H1 (cell line): ENCODE measurements at regions not wholly inside any gene's neighbourhood (a gene's known extent, or its start where the extent isn't known, plus 50 kb on each side); places are given as distances from the start of the nearest gene placed in this dataset.

ENCODE experiments used
- CTCF ChIA-PET: fragments of 300-600 bp; sonication (Branson Sonifier 250); formaldehyde crosslinking; loops from one replicate; lab custom pipeline; 2021; ENCODE audit not compliant: partially characterized antibody; lab: Charles Lee
- POLR2A ChIA-PET: fragments of 300-600 bp; sonication (Branson Sonifier 250); formaldehyde crosslinking; loops from one replicate; lab custom pipeline; 2021; ENCODE audit warnings: inconsistent platforms; ENCODE audit not compliant: partially characterized antibody; lab: Charles Lee
- DNase-seq, 2 experiments: peaks; one replicate each; pipeline versions ENCODE4 v3.0.0 to v3.0.0-alpha.2; 2010 to 2022; ENCODE audit warnings: low spot score in 2 of 2, low read depth in 1 of 2, mixed read lengths in 1 of 2
- FAIRE-seq: peaks from 2 replicates; lab custom pipeline; 2011; peaks lifted over from hg19 to GRCh38; lab: Jason Lieb, UNC
- H2AFZ ChIP-seq: 2 replicates; pipeline ENCODE4 v1.8.1; 2012; ENCODE audit warnings: low read length, inconsistent platforms
- H2AK5ac ChIP-seq: 2 replicates; pipeline ENCODE4 v1.6.1; 2013; ENCODE audit warnings: low read depth, low read length
- H2BK120ac ChIP-seq: replicated peaks from 2 replicates; pipeline ENCODE3; 2013; ENCODE audit warnings: low read depth, low read length, inconsistent platforms
- H2BK12ac ChIP-seq: 2 replicates; pipeline ENCODE4 v1.6.1; 2013; ENCODE audit warnings: low read depth, low read length
- H2BK15ac ChIP-seq: 2 replicates; pipeline ENCODE4 v1.6.1; 2013; ENCODE audit warnings: low read length
- H2BK20ac ChIP-seq: 2 replicates; pipeline ENCODE4 v1.6.1; 2013; ENCODE audit warnings: low read length
- H2BK5ac ChIP-seq: 2 replicates; pipeline ENCODE4 v1.6.1; 2013; ENCODE audit warnings: low read depth, low read length
- H3K14ac ChIP-seq: 2 replicates; pipeline ENCODE4 v1.6.1; 2013; ENCODE audit warnings: inconsistent platforms; ENCODE audit not compliant: insufficient read length
- H3K18ac ChIP-seq: 2 replicates; pipeline ENCODE4 v1.6.1; 2013; ENCODE audit warnings: low read length; ENCODE audit errors: extremely low read depth
- H3K23ac ChIP-seq: 2 replicates; pipeline ENCODE4 v1.6.1; 2013; ENCODE audit warnings: inconsistent platforms; ENCODE audit not compliant: insufficient read length
- H3K23me2 ChIP-seq: 2 replicates; pipeline ENCODE4 v1.6.1; 2013; ENCODE audit warnings: low read depth, low read length
- H3K27ac ChIP-seq: 2 replicates; pipeline ENCODE4 v1.6.1; 2011; ENCODE audit warnings: low read depth, low read length, inconsistent platforms
- H3K27me3 ChIP-seq, 4 experiments: replicated peaks in 1 of 4; 1 replicate in 1 of 4; 2 replicates in 3 of 4; pipeline versions ENCODE4 v1.6.1 to v1.8.1; 2011 to 2013; ENCODE audit warnings: low read length in 3 of 4, mild to moderate bottlenecking in 3 of 4, inconsistent platforms in 2 of 4, mixed read lengths in 2 of 4, moderate library complexity in 1 of 4; ENCODE audit not compliant: control insufficient read depth in 3 of 4, insufficient read depth in 3 of 4; ENCODE audit errors: extremely low read depth in 1 of 4
- H3K36me3 ChIP-seq, 4 experiments: 2 replicates each; pipeline versions ENCODE4 v1.6.1 to v1.8.1; 2011 to 2013; ENCODE audit warnings: mild to moderate bottlenecking in 4 of 4, low read length in 3 of 4, moderate library complexity in 2 of 4, control low read depth in 1 of 4, inconsistent platforms in 1 of 4; ENCODE audit not compliant: insufficient read depth in 4 of 4, control insufficient read depth in 2 of 4
- H3K4ac ChIP-seq: replicated peaks from 2 replicates; pipeline ENCODE3; 2013; ENCODE audit warnings: low read length, low read depth, mixed read lengths, inconsistent platforms; ENCODE audit not compliant: insufficient read length
- H3K4me1 ChIP-seq, 4 experiments: replicated peaks in 1 of 4; 1 replicate in 1 of 4; 2 replicates in 3 of 4; pipeline versions ENCODE4 v1.6.1 to v1.8.1; 2011 to 2013; ENCODE audit warnings: low read length in 3 of 4, inconsistent platforms in 2 of 4, mixed read lengths in 1 of 4; ENCODE audit not compliant: insufficient read depth in 4 of 4, control insufficient read depth in 3 of 4
- H3K4me2 ChIP-seq, 2 experiments: 2 replicates each; pipeline versions ENCODE4 v1.6.1 to v1.8.1; 2011 to 2013; ENCODE audit warnings: low read depth in 2 of 2, low read length in 2 of 2, control low read depth in 1 of 2, inconsistent platforms in 1 of 2, mild to moderate bottlenecking in 1 of 2; ENCODE audit not compliant: insufficient read depth in 1 of 2
- H3K4me3 ChIP-seq, 4 experiments: fragments of 200-600, 300-600 bp in 1 of 4; sonication (generic), shearing (Covaris generic), sonication (Bioruptor Twin) in 1 of 4; 2 replicates each; pipeline versions ENCODE4 v1.5.1 to v1.8.1; 2011 to 2016; ENCODE audit warnings: low read length in 4 of 4, low read depth in 3 of 4, control low read depth in 2 of 4, inconsistent platforms in 2 of 4, mild to moderate bottlenecking in 2 of 4, mixed read lengths in 1 of 4, moderate library complexity in 1 of 4; ENCODE audit not compliant: insufficient read depth in 2 of 4; ENCODE audit errors: extremely low read depth in 1 of 4
- H3K56ac ChIP-seq: replicated peaks from 2 replicates; pipeline ENCODE3; 2013; ENCODE audit warnings: low read depth, mild to moderate bottlenecking, mixed read lengths, low read length, inconsistent platforms; ENCODE audit not compliant: insufficient read length
- H3K79me1 ChIP-seq: 2 replicates; pipeline ENCODE4 v1.6.1; 2013; ENCODE audit warnings: low read depth, low read length, control low read depth
- H3K79me2 ChIP-seq, 2 experiments: 2 replicates each; pipeline versions ENCODE4 v1.6.1 to v1.8.1; 2012 to 2013; ENCODE audit warnings: low read length in 2 of 2, mild to moderate bottlenecking in 2 of 2, inconsistent platforms in 1 of 2; ENCODE audit not compliant: insufficient read depth in 2 of 2, control insufficient read depth in 1 of 2
- H3K9ac ChIP-seq, 4 experiments: replicated peaks in 1 of 4; 1 replicate in 1 of 4; 2 replicates in 3 of 4; pipeline versions ENCODE4 v1.6.1 to v1.8.1; 2011 to 2013; ENCODE audit warnings: low read depth in 3 of 4, low read length in 3 of 4, control low read depth in 2 of 4, mild to moderate bottlenecking in 2 of 4, moderate library complexity in 2 of 4, inconsistent platforms in 1 of 4; ENCODE audit errors: extremely low read depth in 1 of 4
- H3K9me3 ChIP-seq, 2 experiments: 2 replicates each; pipeline versions ENCODE4 v1.6.1 to v1.8.1; 2012 to 2013; ENCODE audit warnings: mild to moderate bottlenecking in 2 of 2, moderate library complexity in 2 of 2, control low read depth in 1 of 2, inconsistent platforms in 1 of 2, low read depth in 1 of 2, low read length in 1 of 2, mixed read lengths in 1 of 2; ENCODE audit not compliant: insufficient read depth in 2 of 2
- H4K20me1 ChIP-seq, 2 experiments: replicated peaks in 1 of 2; 2 replicates each; pipeline versions ENCODE3 to v1.8.1; 2011 to 2013; ENCODE audit warnings: inconsistent platforms in 2 of 2, low read length in 2 of 2, mild to moderate bottlenecking in 1 of 2; ENCODE audit not compliant: insufficient read depth in 2 of 2, control insufficient read depth in 1 of 2
- H4K5ac ChIP-seq: 2 replicates; pipeline ENCODE4 v1.6.1; 2013; ENCODE audit warnings: low read length, low read depth, mixed read lengths, inconsistent platforms; ENCODE audit not compliant: insufficient read length
- H4K8ac ChIP-seq: 2 replicates; pipeline ENCODE4 v1.8.0; 2013; ENCODE audit warnings: mild to moderate bottlenecking, moderate library complexity, low read length, inconsistent platforms; ENCODE audit not compliant: insufficient read depth; ENCODE audit errors: extremely low read depth
- H4K91ac ChIP-seq: replicated peaks from 2 replicates; pipeline ENCODE3; 2013; ENCODE audit warnings: low read length, mixed read lengths, inconsistent platforms; ENCODE audit not compliant: insufficient read length
- ASH2L ChIP-seq: fragments of 200-600, 300-600 bp; sonication (generic); IDR thresholded peaks from one replicate; pipeline ENCODE4 v1.7.1; 2017; ENCODE audit warnings: low read length
- BACH1 ChIP-seq: IDR thresholded peaks from 2 replicates; pipeline ENCODE4 v1.6.1; 2012; ENCODE audit warnings: low read length, improper control_type of control experiment
- CHD1 ChIP-seq: IDR thresholded peaks from 2 replicates; pipeline ENCODE4 v1.6.1; 2012; ENCODE audit warnings: low read depth, low read length, improper control_type of control experiment
- CREB1 ChIP-seq: IDR thresholded peaks from 2 replicates; pipeline ENCODE4 v1.6.1; 2012; ENCODE audit warnings: inconsistent platforms
- FOSL1 ChIP-seq: IDR thresholded peaks from 2 replicates; pipeline ENCODE4 v1.6.1; 2011; ENCODE audit warnings: mild to moderate bottlenecking, low read depth, low read length, moderate library complexity; ENCODE audit not compliant: insufficient read depth
- GTF2F1 ChIP-seq: IDR thresholded peaks from 2 replicates; pipeline ENCODE4 v1.6.1; 2012; ENCODE audit warnings: low read depth, low read length, improper control_type of control experiment, borderline replicate concordance
- KDM4A ChIP-seq: IDR thresholded peaks from one replicate; pipeline ENCODE4 v1.7.1; 2012; ENCODE audit warnings: low read depth, mild to moderate bottlenecking, moderate library complexity, low read length, inconsistent platforms; ENCODE audit not compliant: severe bottlenecking
- NRF1 ChIP-seq: IDR thresholded peaks from 2 replicates; pipeline ENCODE4 v1.6.1; 2011; ENCODE audit warnings: mild to moderate bottlenecking, low read depth, low read length, improper control_type of control experiment
- RXRA ChIP-seq: IDR thresholded peaks from 2 replicates; pipeline ENCODE4 v1.6.1; 2011; ENCODE audit warnings: low read depth, mild to moderate bottlenecking, low read length, moderate library complexity; ENCODE audit not compliant: insufficient read depth
- SP4 ChIP-seq: IDR thresholded peaks from 2 replicates; pipeline ENCODE4 v1.6.1; 2012; ENCODE audit warnings: low read length, inconsistent platforms
- TEAD4 ChIP-seq: IDR thresholded peaks from 2 replicates; pipeline ENCODE4 v1.6.1; 2012; ENCODE audit warnings: low read depth, low read length, inconsistent platforms, mixed read lengths
- WGBS, 2 experiments: shearing (Covaris generic) in 1 of 2; methylation state at CpG; one replicate each; pipeline versions ENCODE4 v1.1.6 to v1.1.7; 2013 to 2015; ENCODE audit warnings: low lambda C conversion rate in 2 of 2, mixed read lengths in 2 of 2, inconsistent platforms in 1 of 2, low coverage in 1 of 2, missing lambda C conversion rate in 1 of 2; ENCODE audit not compliant: insufficient replicate concordance in 2 of 2, insufficient coverage in 1 of 2, insufficient read length in 1 of 2; ENCODE audit errors: extremely low coverage in 1 of 2, missing lambda C conversion rate in 1 of 2; 5-methylcytosine and 5-hydroxymethylcytosine counted together

DNA sequence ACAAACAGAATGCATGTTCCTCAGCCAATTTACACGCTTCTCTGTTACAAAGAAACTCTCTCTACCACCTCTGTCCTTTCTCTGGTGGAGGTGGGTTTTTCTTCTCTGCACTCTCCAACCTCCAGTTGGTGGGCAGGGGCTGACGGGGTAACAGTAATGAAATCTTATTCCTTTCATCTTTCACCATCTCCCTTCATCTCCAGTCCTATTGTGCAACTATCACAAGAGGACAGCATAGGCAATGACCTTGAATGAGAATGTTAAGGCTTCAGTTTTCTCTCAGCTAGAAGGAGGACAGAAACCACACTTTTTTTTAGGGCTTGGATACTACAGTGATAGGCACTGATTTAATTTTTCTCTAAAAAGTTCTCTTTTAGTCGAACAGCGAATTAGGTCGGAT, 81.7 kb upstream of the NEUROD1 start:
- Histone ChIP-seq H3K4ac (no peak overlapping the region), H3K9me3 (no peaks in the 10 kb centered on the region), H2BK5ac (no peak overlapping the region), H3K23ac (no peak overlapping the region), H2BK20ac (no peak overlapping the region), H2BK15ac (no peak overlapping the region), H2AK5ac (no peak overlapping the region), H3K23me2 (no peaks in the 10 kb centered on the region), H3K4me2 (no peak overlapping the region), H2BK12ac (no peak overlapping the region), H2BK120ac (no peak overlapping the region), H3K9ac (no peak overlapping the region), H3K4me3 (no peak overlapping the region), H3K36me3 (no peaks in the 10 kb centered on the region), H3K14ac (no peak overlapping the region), H3K27me3 (no peaks in the 10 kb centered on the region), H2AFZ (no peak overlapping the region), H4K91ac (no peak overlapping the region), H4K20me1 (no peaks in the 10 kb centered on the region), H3K56ac (no peak overlapping the region), H3K79me2 (no peaks in the 10 kb centered on the region), H4K5ac (no peak overlapping the region), H3K27ac (no peak overlapping the region), H3K4me1 (no peaks in the 10 kb centered on the region), H4K8ac (no peak overlapping the region), H3K79me1 (no peaks in the 10 kb centered on the region), H3K18ac (no peak overlapping the region)
- CTCF ChIA-PET: no interaction called here
- TF ChIP-seq CHD1 (no peak), RXRA (no peak), GTF2F1 (no peak), FOSL1 (no peak), TEAD4 (no peak), ASH2L (no peak), KDM4A (no peak), CREB1 (no peak), NRF1 (no peak), SP4 (no peak), BACH1 (no peak)
- 93% methylated on average over 5 of the region's 5 CpGs; no CpG with 5 or more reads in 1 of the 2 experiments for WGBS, 2 experiments
- DNase-seq (no peak), FAIRE-seq (no peak)
- POLR2A ChIA-PET: no interaction called here
